OCI-LY3 (cell line): ENCODE measurements at regions not wholly inside any gene's neighbourhood (a gene's known extent, or its start where the extent isn't known, plus 50 kb on each side); places are given as distances from the start of the nearest gene placed in this dataset.

Experiments
- CTCF ChIP-seq: fragments of 200-600, 300-600 bp; sonication (generic); IDR thresholded peaks from 2 replicates; pipeline ENCODE4 v1.5.1; 2014; ENCODE audit warnings: antibody characterized with exemption, low read length, low read depth
- EZH2phosphoT487 ChIP-seq: fragments of 200-600 bp; shearing (Covaris generic); IDR thresholded peaks from 2 replicates; pipeline ENCODE4 v1.6.1; 2018; ENCODE audit warnings: antibody characterized with exemption, mixed run types, low read depth

- no peak for TF ChIP-seq CTCF
- no peak for TF ChIP-seq EZH2phosphoT487
Observed at GRCh38 chr15:93748710-93749109, 482.7 kb upstream of the MCTP2 start.
